ENCODE measurements at regions not wholly inside any gene's neighbourhood (a gene's known extent, or its start where the extent isn't known, plus 50 kb on each side); places are given as distances from the start of the nearest gene placed in this dataset.

DNA sequence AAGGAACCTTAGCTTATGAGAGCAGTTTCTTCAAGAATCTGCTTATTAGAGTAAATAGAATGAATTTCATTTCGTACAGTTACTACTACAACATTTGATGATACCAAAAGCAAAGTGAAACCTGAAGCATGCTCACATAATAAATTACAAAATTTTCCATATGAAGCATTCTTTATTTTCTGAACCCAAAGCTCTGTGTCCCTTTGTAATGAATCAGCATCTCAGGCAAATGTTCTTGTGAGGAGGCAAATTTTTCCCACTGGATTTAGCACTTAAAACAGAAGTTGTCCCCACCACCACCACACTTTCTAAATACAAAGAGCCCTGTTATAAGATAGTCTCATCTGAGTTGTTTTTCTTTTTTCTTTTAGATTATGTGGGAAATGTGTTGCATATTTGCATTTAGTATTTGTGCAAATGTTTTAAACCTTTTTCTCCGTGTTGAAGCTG is 70.7 kb upstream of the NFKB1 start:
- no peaks in the 10 kb centered on the region for H3K36me3 ChIP-seq (ENCODE audit: control insufficient read depth in 2 of 2, extremely low read depth in 1 of 2, insufficient read depth in 2 of 2, low read length in 2 of 2)
- H3K27me3 ChIP-seq (ENCODE audit: control insufficient read depth, extremely low read depth, insufficient read depth, low read length) = no peaks in the 10 kb centered on the region
- peak overlapping the region; percentile 66 for H2AFZ ChIP-seq (ENCODE audit: control insufficient read depth, low read length)
- H3K9me3 ChIP-seq (ENCODE audit: control insufficient read depth, low read depth, low read length) = no peaks in the 10 kb centered on the region
- peaks cover 18% of the 10 kb centered on the region for H3K4me1 ChIP-seq (ENCODE audit: control insufficient read depth, extremely low read depth, insufficient read depth, low read length)
- H3K4me3 ChIP-seq (ENCODE audit: control insufficient read depth in 2 of 3, extremely low read depth in 1 of 3, insufficient read depth in 2 of 3, low read depth in 1 of 3, low read length in 3 of 3) = peak overlapping the region; percentile 49 to 96 (median 82)
- no peak for DNase-seq (ENCODE audit: low read depth, low spot score)
- peak overlapping the region; percentile 97 for H3K4me2 ChIP-seq (ENCODE audit: control insufficient read depth, extremely low read depth, insufficient read depth, low read depth, low read length)
- H4K20me1 ChIP-seq (ENCODE audit: control insufficient read depth, extremely low read depth, insufficient read depth, low read length) = no peaks in the 10 kb centered on the region
- TF ChIP-seq EZH2 (IDR thresholded peaks at IDR 0.05; ENCODE audit: low read length) = no peak
- no peak for TF ChIP-seq CTCF (optimal IDR thresholded peaks at IDR 0.05 in 1 of 3, IDR thresholded peaks at IDR 0.05 in 1 of 3, conservative IDR thresholded peaks at IDR 0.05 in 1 of 3; ENCODE audit: extremely low read depth in 1 of 3, insufficient read depth in 2 of 3, low read length in 3 of 3)
- peak overlapping the region; percentile 92 for H3K9ac ChIP-seq (ENCODE audit: control insufficient read depth, extremely low read depth, insufficient read depth, low read length)
- H3K79me2 ChIP-seq (ENCODE audit: control insufficient read depth, insufficient read depth, low read length) = no peaks in the 10 kb centered on the region
- dilution Hi-C loops (cut with MboI; ENCODE audit: extremely low pct_ligation_motif_present, low sequenced_read_pairs) = no loop called here
- H3K27ac ChIP-seq (ENCODE audit: control insufficient read depth, insufficient read depth, low read length) = peak overlapping the region; percentile 96
- no peak for FAIRE-seq
- H3K9me1 ChIP-seq (ENCODE audit: control insufficient read depth, extremely low read depth, insufficient read depth, low read length) = no peaks in the 10 kb centered on the region

DNA sequence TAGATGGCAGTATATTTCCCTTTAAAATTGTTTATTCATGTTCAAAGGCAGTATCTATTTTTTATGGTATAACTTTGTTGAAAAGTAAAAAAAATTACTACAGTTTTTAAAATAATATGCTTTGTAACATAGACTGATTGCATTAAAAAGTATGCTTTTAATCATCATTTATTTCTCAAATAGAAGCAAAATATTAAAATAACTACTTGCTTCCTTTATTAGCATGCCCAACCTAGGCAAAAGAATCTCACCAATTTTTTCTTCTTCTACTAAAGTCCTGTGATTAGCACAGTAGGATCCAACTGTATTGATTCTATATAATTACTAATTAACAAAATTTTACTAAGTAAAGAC is 69.6 kb upstream of the NFKB1 start:
- no peaks in the 10 kb centered on the region for H3K9me3 ChIP-seq (ENCODE audit: control insufficient read depth, low read depth, low read length)
- no peaks in the 10 kb centered on the region for H4K20me1 ChIP-seq (ENCODE audit: control insufficient read depth, extremely low read depth, insufficient read depth, low read length)
- peaks cover 18% of the 10 kb centered on the region for H3K4me1 ChIP-seq (ENCODE audit: control insufficient read depth, extremely low read depth, insufficient read depth, low read length)
- peak overlapping the region in 1 of 3 experiments; percentile 82 for H3K4me3 ChIP-seq (ENCODE audit: control insufficient read depth in 2 of 3, extremely low read depth in 1 of 3, insufficient read depth in 2 of 3, low read depth in 1 of 3, low read length in 3 of 3)
- FAIRE-seq (no peak), DNase-seq (ENCODE audit: low read depth, low spot score) (no peak)
- H3K9ac ChIP-seq (ENCODE audit: control insufficient read depth, extremely low read depth, insufficient read depth, low read length) = peak overlapping the region; percentile 92
- no peak for TF ChIP-seq EZH2 (IDR thresholded peaks at IDR 0.05; ENCODE audit: low read length)
- no peak for TF ChIP-seq CTCF (optimal IDR thresholded peaks at IDR 0.05 in 1 of 3, IDR thresholded peaks at IDR 0.05 in 1 of 3, conservative IDR thresholded peaks at IDR 0.05 in 1 of 3; ENCODE audit: extremely low read depth in 1 of 3, insufficient read depth in 2 of 3, low read length in 3 of 3)
- dilution Hi-C loops (cut with MboI; ENCODE audit: extremely low pct_ligation_motif_present, low sequenced_read_pairs) = no loop called here
- no peaks in the 10 kb centered on the region for H3K36me3 ChIP-seq (ENCODE audit: control insufficient read depth in 2 of 2, extremely low read depth in 1 of 2, insufficient read depth in 2 of 2, low read length in 2 of 2)
- H3K27me3 ChIP-seq (ENCODE audit: control insufficient read depth, extremely low read depth, insufficient read depth, low read length) = no peaks in the 10 kb centered on the region
- peak overlapping the region; percentile 96 for H3K27ac ChIP-seq (ENCODE audit: control insufficient read depth, insufficient read depth, low read length)
- no peak overlapping the region for H2AFZ ChIP-seq (ENCODE audit: control insufficient read depth, low read length)
- H3K9me1 ChIP-seq (ENCODE audit: control insufficient read depth, extremely low read depth, insufficient read depth, low read length) = no peaks in the 10 kb centered on the region
- H3K79me2 ChIP-seq (ENCODE audit: control insufficient read depth, insufficient read depth, low read length) = no peaks in the 10 kb centered on the region
- no peak overlapping the region for H3K4me2 ChIP-seq (ENCODE audit: control insufficient read depth, extremely low read depth, insufficient read depth, low read depth, low read length)

All from keratinocyte (primary cell).